A549 (cell line): ENCODE measurements at regions not wholly inside any gene's neighbourhood (a gene's known extent, or its start where the extent isn't known, plus 50 kb on each side); places are given as distances from the start of the nearest gene placed in this dataset.

Experiments used
- ATAC-seq, 2 experiments: fragments of 200-7000 bp in 1 of 2; fragments of >200 bp in 1 of 2; cut with Nextera tagmentation in 1 of 2; cut with Tn5 transposase in 1 of 2; 3 replicates each; pipeline versions ENCODE4 v1.8.0 to v1.9.1; 2018 to 2020; ENCODE audit warnings: mild to moderate bottlenecking in 1 of 2, moderate library complexity in 1 of 2
- CTCF ChIA-PET: fragments of 300-600 bp; sonication (Branson Sonifier 250); formaldehyde crosslinking; extraction: SDS; loops from one replicate; lab custom pipeline; 2021; ENCODE audit warnings: antibody characterized with exemption, inconsistent platforms; lab: Yijun Ruan, JAX
- POLR2A ChIA-PET: fragments of 350-600 bp; formaldehyde crosslinking; extraction: SDS; loops from one replicate; lab custom pipeline; 2021; ENCODE audit warnings: antibody characterized with exemption, inconsistent platforms; lab: Yijun Ruan, JAX
- DNase-seq, 2 experiments: peaks; one replicate each; pipeline versions ENCODE4 v3.0.0 to v3.0.0-alpha.2; 2011 to 2016; ENCODE audit warnings: low read depth in 1 of 2, low spot score in 1 of 2
- FAIRE-seq: peaks from 2 replicates; lab custom pipeline; 2011; peaks lifted over from hg19 to GRCh38; lab: Jason Lieb, UNC
- H3K27ac ChIP-seq, 2 experiments: fragments of >200 bp; sonication (Bioruptor Twin); formaldehyde crosslinking; 3 replicates each; pipeline ENCODE4 v1.5.1; 2016 to 2017
- H3K4me1 ChIP-seq: fragments of >200 bp; sonication (Bioruptor Twin); formaldehyde crosslinking; 3 replicates; pipeline ENCODE4 v1.6.1; 2016
- H3K4me2 ChIP-seq: fragments of >200 bp; sonication (Bioruptor Twin); formaldehyde crosslinking; 3 replicates; pipeline ENCODE4 v1.6.1; 2016
- H3K4me3 ChIP-seq: fragments of >200 bp; sonication (Bioruptor Twin); formaldehyde crosslinking; 3 replicates; pipeline ENCODE4 v1.5.1; 2016
- H3K9me3 ChIP-seq: fragments of >200 bp; sonication (Bioruptor Twin); formaldehyde crosslinking; 3 replicates; pipeline ENCODE4 v1.6.1; 2016
- CBX2 ChIP-seq: fragments of 200-600 bp; sonication (generic); IDR thresholded peaks from 2 replicates; pipeline ENCODE4 v1.6.1; 2016; ENCODE audit warnings: low read depth, mild to moderate bottlenecking, borderline replicate concordance
- CHD2 ChIP-seq: fragments of 150-350 bp; IDR thresholded peaks from 2 replicates; pipeline ENCODE4 v1.6.1; 2014; ENCODE audit warnings: low read length; ENCODE audit not compliant: partially characterized antibody
- CHD4 ChIP-seq: fragments of 200-600 bp; sonication (generic); IDR thresholded peaks from 2 replicates; pipeline ENCODE4 v1.6.1; 2016; ENCODE audit warnings: antibody characterized with exemption, mild to moderate bottlenecking, borderline replicate concordance
- EP300 ChIP-seq, 2 experiments: fragments of >200 bp; sonication (Bioruptor Twin); formaldehyde crosslinking; IDR thresholded peaks; 2 replicates in 1 of 2; 3 replicates in 1 of 2; pipeline ENCODE4 v1.6.1; 2016 to 2017
- FOSL2 ChIP-seq, 2 experiments: fragments of 450-650 bp in 1 of 2; fragments of >200 bp in 1 of 2; sonication (Bioruptor Twin) in 1 of 2; formaldehyde crosslinking; IDR thresholded peaks; 2 replicates each; pipeline versions ENCODE4 v1.5.0 to v1.6.1; 2016 to 2020; ENCODE audit warnings: mild to moderate bottlenecking in 1 of 2, moderate library complexity in 1 of 2
- FOXS1 ChIP-seq: fragments of 250-450 bp; sonication (Bioruptor Pico); IDR thresholded peaks from 2 replicates; pipeline ENCODE4 v1.5.0; 2020; ENCODE audit warnings: mild to moderate bottlenecking, moderate library complexity
- HOXA7 ChIP-seq: fragments of 250-450 bp; sonication (Bioruptor Pico); IDR thresholded peaks from 2 replicates; pipeline ENCODE4 v1.5.0; 2020; ENCODE audit warnings: mild to moderate bottlenecking, moderate library complexity
- JUN ChIP-seq, 2 experiments: fragments of >200 bp; sonication (Bioruptor Twin); formaldehyde crosslinking; IDR thresholded peaks; 2 replicates in 1 of 2; 3 replicates in 1 of 2; pipeline ENCODE4 v1.6.1; 2016 to 2017
- JUNB ChIP-seq: fragments of >200 bp; sonication (Bioruptor Twin); formaldehyde crosslinking; IDR thresholded peaks from 2 replicates; pipeline ENCODE4 v1.6.1; 2016
- KDM5A ChIP-seq: fragments of 200-600 bp; sonication (generic); IDR thresholded peaks from 2 replicates; pipeline ENCODE4 v1.6.1; 2016; ENCODE audit warnings: antibody characterized with exemption, mild to moderate bottlenecking
- MYC ChIP-seq: IDR thresholded peaks from 2 replicates; pipeline ENCODE4 v1.6.1; 2012; ENCODE audit warnings: mild to moderate bottlenecking, inconsistent platforms, low read length, improper control_type of control experiment, borderline replicate concordance
- NPAS2 ChIP-seq: fragments of 250-450 bp; sonication (Bioruptor Pico); IDR thresholded peaks from 2 replicates; pipeline ENCODE4 v1.8.0; 2022; ENCODE audit warnings: mild to moderate bottlenecking, moderate library complexity, borderline replicate concordance
- NR3C1 ChIP-seq: fragments of >200 bp; sonication (Bioruptor Twin); formaldehyde crosslinking; IDR thresholded peaks from 3 replicates; pipeline ENCODE4 v1.6.1; 2017
- PHF8 ChIP-seq: fragments of 200-600 bp; sonication (generic); IDR thresholded peaks from 2 replicates; pipeline ENCODE4 v1.6.1; 2016; ENCODE audit warnings: low read depth, mild to moderate bottlenecking, antibody characterized with exemption, moderate library complexity, borderline replicate concordance
- RARB ChIP-seq: fragments of 250-450 bp; sonication (Bioruptor Pico); IDR thresholded peaks from 2 replicates; pipeline ENCODE4 v1.8.0; 2021; ENCODE audit warnings: mild to moderate bottlenecking, moderate library complexity
- RNF2 ChIP-seq: fragments of 200-600 bp; sonication (generic); IDR thresholded peaks from 2 replicates; pipeline ENCODE4 v1.6.1; 2016; ENCODE audit warnings: low read depth, mild to moderate bottlenecking, antibody characterized with exemption, moderate library complexity, borderline replicate concordance
- TFCP2L1 ChIP-seq: fragments of 250-450 bp; sonication (Bioruptor Pico); IDR thresholded peaks from 2 replicates; pipeline ENCODE4 v1.5.0; 2021; ENCODE audit warnings: mild to moderate bottlenecking
- ZC3H11A ChIP-seq: fragments of 450-650 bp; IDR thresholded peaks from 2 replicates; pipeline ENCODE4 v1.6.1; 2014; ENCODE audit warnings: antibody characterized with exemption, mild to moderate bottlenecking
- ZFP36 ChIP-seq: fragments of 450-650 bp; IDR thresholded peaks from 2 replicates; pipeline ENCODE4 v1.6.1; 2014; ENCODE audit warnings: borderline replicate concordance; ENCODE audit not compliant: partially characterized antibody
- ZNF302 ChIP-seq: fragments of 250-450 bp; sonication (Bioruptor Pico); IDR thresholded peaks from 2 replicates; pipeline ENCODE4 v1.9.0; 2021; ENCODE audit warnings: inconsistent platforms, mild to moderate bottlenecking, moderate library complexity
- WGBS: methylation state at CpG from one replicate; pipeline ENCODE4 v1.1.6; 2017; ENCODE audit errors: missing lambda C conversion rate; 5-methylcytosine and 5-hydroxymethylcytosine counted together
- TF ChIP-seq, protein P1 (sequence below): fragments of >200 bp; sonication (Bioruptor Twin); formaldehyde crosslinking; IDR thresholded peaks from 2 replicates; pipeline ENCODE4 v1.6.1; 2016

DNA sequence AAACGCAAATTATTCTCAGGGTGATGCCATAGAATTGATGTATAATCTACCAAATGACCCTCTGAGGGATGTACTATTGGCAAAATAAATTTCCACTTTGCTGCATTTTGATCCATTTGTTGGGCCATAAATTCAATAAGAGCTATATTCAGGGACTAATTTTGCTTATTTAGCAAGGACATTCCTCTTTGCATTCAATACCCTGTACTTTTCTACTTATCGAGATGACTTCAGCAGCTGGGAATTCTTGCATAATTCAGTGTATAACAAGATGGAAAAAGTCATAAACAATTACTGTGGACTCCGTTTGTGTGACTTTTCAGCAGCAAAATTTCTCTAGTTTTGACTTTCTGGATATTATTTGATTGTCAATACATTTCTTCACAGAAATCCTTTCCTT, 744.7 kb upstream of the CCDC179 start:
- FAIRE-seq (no peak), ATAC-seq (no peak)
- POLR2A ChIA-PET = no interaction called here

DNA sequence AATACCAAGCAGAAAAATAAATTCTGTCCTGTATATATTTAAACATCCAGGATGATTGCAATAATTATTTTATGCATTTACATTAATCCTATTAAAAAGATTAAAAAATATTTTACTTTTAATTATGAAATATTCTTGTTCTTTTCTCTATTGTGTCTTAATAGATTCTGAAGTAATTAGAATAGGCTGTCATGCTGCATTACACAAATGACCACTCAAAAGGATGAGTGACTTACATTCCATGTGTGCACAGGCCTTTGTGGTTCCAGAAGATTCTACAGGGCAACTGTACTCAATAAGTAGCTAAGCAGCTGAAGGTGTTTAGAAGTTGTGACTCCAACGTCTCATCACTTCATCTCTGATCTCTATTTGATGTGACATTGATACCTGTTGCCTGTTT, 745.9 kb upstream of the CCDC179 start:
- Histone ChIP-seq H3K4me2 (no peak overlapping the region), H3K27ac (no peak overlapping the region), H3K4me1 (no peaks in the 10 kb centered on the region), H3K4me3 (no peak overlapping the region), H3K9me3 (no peaks in the 10 kb centered on the region)
- ATAC-seq = no peak
- no peak for FAIRE-seq
- ChIA-PET POLR2A (no interaction called here), CTCF (no interaction called here)
- 15% methylated on average over 1 of the region's 1 CpG for WGBS
- no peak for DNase-seq
- TF ChIP-seq RNF2 (no peak), EP300 (IDR thresholded peaks at IDR 0.05) (no peak), CHD4 (no peak)

More for the DNA sequence above, 744.7 kb upstream of the CCDC179 start:
- Histone ChIP-seq H3K4me1 (no peaks in the 10 kb centered on the region), H3K4me3 (no peak overlapping the region), H3K4me2 (no peak overlapping the region), H3K27ac (no peak overlapping the region), H3K9me3 (no peaks in the 10 kb centered on the region)
- WGBS = 16% methylated on average over 3 of the region's 3 CpGs
- CTCF ChIA-PET = no interaction called here
- TF ChIP-seq RARB (CRISPR knock-in tag) = no peak
- TF ChIP-seq, protein P1, sequence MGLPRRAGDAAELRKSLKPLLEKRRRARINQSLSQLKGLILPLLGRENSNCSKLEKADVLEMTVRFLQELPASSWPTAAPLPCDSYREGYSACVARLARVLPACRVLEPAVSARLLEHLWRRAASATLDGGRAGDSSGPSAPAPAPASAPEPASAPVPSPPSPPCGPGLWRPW = no peak
- TF ChIP-seq JUN (IDR thresholded peaks at IDR 0.05) = no peak
- no peak for TF ChIP-seq CBX2
- TF ChIP-seq CHD2 = no peak
- TF ChIP-seq ZFP36 = no peak
- TF ChIP-seq RNF2 = no peak
- no peak for TF ChIP-seq NPAS2 (CRISPR knock-in tag)
- no peak for TF ChIP-seq MYC
- no peak for TF ChIP-seq FOXS1 (CRISPR knock-in tag)
- DNase-seq = no peak

DNA sequence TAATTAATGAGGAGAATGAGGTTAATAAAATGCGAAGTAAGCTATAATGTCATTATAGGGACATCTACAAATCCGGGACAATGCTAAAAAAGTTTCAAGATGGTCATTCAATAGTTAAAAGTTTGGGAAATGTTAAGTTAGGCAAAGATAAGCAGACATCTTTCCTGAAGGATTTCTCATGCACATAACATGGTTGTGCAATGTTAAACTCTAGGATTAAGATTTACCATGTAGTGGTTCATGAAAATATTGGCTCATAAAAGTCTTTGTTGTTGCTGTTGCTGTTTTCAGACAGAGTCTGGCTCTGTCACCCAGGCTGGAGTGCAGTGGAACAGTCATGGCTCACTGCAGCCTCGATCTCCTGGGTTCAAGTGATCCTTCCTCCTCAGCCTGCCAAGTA, 751.5 kb upstream of the CCDC179 start:
- no peak overlapping the region for H3K4me3 ChIP-seq
- ChIA-PET POLR2A (no interaction called here), CTCF (no interaction called here)
- no peak for DNase-seq
- H3K4me1 ChIP-seq = no peaks in the 10 kb centered on the region
- TF ChIP-seq MYC (no peak), ZNF302 (no peak), NR3C1 (no peak), HOXA7 (CRISPR knock-in tag) (no peak), FOSL2 (IDR thresholded peaks at IDR 0.05) (no peak), FOSL2 (CRISPR knock-in tag; IDR thresholded peaks at IDR 0.05) (no peak), ZC3H11A (no peak)
- 41% methylated on average over 3 of the region's 3 CpGs for WGBS
- H3K4me2 ChIP-seq = no peak overlapping the region
- no peak for FAIRE-seq
- H3K27ac ChIP-seq = no peak overlapping the region
- no peak for ATAC-seq
- H3K9me3 ChIP-seq = no peaks in the 10 kb centered on the region; the same call in 2 of the 3 replicates

DNA sequence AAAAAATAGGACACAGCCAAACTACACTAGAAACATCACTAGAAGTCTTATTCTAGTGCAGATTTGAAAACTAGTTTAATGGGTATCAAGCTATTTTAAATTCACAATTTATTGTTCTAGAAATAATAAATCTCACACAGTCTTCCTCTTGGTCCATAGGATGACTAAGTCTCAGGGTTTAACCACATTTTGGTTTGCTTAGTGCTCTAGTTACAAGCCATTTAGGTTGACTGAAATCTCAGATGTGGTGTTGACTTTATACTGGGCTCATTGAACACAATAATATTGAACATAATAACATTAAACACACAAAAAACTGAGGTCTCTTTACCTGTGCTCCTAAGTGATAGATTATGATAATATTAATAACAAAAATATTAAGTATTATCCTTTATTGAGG, 760.3 kb upstream of the CCDC179 start:
- H3K9me3 ChIP-seq = no peaks in the 10 kb centered on the region
- no peak overlapping the region for H3K4me2 ChIP-seq
- DNase-seq = no peak
- ChIA-PET CTCF (no interaction called here), POLR2A (no interaction called here)
- no peak for FAIRE-seq
- no peak overlapping the region for H3K27ac ChIP-seq
- no peak for TF ChIP-seq PHF8
- TF ChIP-seq TFCP2L1 (CRISPR knock-in tag) = no peak
- no peak for TF ChIP-seq KDM5A
- no peak for TF ChIP-seq JUNB
- no peaks in the 10 kb centered on the region for H3K4me1 ChIP-seq
- ATAC-seq = no peak
- no peak overlapping the region for H3K4me3 ChIP-seq
